ENCODE measurements at regions not wholly inside any gene's neighbourhood (a gene's known extent, or its start where the extent isn't known, plus 50 kb on each side); places are given as distances from the start of the nearest gene placed in this dataset.

- TF ChIP-seq, protein P1, sequence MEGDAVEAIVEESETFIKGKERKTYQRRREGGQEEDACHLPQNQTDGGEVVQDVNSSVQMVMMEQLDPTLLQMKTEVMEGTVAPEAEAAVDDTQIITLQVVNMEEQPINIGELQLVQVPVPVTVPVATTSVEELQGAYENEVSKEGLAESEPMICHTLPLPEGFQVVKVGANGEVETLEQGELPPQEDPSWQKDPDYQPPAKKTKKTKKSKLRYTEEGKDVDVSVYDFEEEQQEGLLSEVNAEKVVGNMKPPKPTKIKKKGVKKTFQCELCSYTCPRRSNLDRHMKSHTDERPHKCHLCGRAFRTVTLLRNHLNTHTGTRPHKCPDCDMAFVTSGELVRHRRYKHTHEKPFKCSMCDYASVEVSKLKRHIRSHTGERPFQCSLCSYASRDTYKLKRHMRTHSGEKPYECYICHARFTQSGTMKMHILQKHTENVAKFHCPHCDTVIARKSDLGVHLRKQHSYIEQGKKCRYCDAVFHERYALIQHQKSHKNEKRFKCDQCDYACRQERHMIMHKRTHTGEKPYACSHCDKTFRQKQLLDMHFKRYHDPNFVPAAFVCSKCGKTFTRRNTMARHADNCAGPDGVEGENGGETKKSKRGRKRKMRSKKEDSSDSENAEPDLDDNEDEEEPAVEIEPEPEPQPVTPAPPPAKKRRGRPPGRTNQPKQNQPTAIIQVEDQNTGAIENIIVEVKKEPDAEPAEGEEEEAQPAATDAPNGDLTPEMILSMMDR (IDR thresholded peaks at IDR 0.05; ENCODE audit: poor library complexity): no peak
- no peak for TF ChIP-seq EZH2phosphoT487 (IDR thresholded peaks at IDR 0.05; ENCODE audit: low read depth, severe bottlenecking, unreplicated experiment)
These were observed 225.7 kb downstream of the CTTN start for GRCh38 chr11:70623906-70624597.
